ENCODE measurements at regions not wholly inside any gene's neighbourhood (a gene's known extent, or its start where the extent isn't known, plus 50 kb on each side); places are given as distances from the start of the nearest gene placed in this dataset.

GRCh38 chr10:29798921-29799690 lies 164.3 kb upstream of the SVIL start:
- Histone ChIP-seq H2AFZ (ENCODE audit: low read depth, low read length) (no peak overlapping the region), H3K4me3 (replicated peaks in 1 of 3; ENCODE audit: insufficient read depth in 1 of 3, low read depth in 1 of 3, low read length in 3 of 3) (no peak overlapping the region), H3K9me3 (replicated peaks; ENCODE audit: control insufficient read depth, insufficient read depth, low read length) (no peaks in the 10 kb centered on the region), H3K36me3 (ENCODE audit: control insufficient read depth in 2 of 2, extremely low read depth in 1 of 2, insufficient read depth in 2 of 2, low read length in 2 of 2) (no peaks in the 10 kb centered on the region), H4K20me1 (replicated peaks; ENCODE audit: control insufficient read depth, extremely low read depth, insufficient read depth, low read length) (no peaks in the 10 kb centered on the region), H3K79me2 (ENCODE audit: control insufficient read depth, insufficient read depth, low read length) (no peaks in the 10 kb centered on the region), H3K4me2 (ENCODE audit: insufficient read depth, low read length) (peak overlapping the region; percentile 1), H3K4me1 (ENCODE audit: control insufficient read depth, extremely low read depth, insufficient read depth, low read length) (peaks cover 51% of the 10 kb centered on the region), H3K27me3 (ENCODE audit: control insufficient read depth in 2 of 2, insufficient read depth in 2 of 2, low read length in 2 of 2) (no peaks in the 10 kb centered on the region), H3K27ac (ENCODE audit: insufficient read depth, low read depth, low read length) (peak overlapping the region; percentile 10), H3K9ac (replicated peaks; ENCODE audit: extremely low read depth, insufficient read depth, low read length) (no peak overlapping the region), H3K9me1 (replicated peaks; ENCODE audit: control insufficient read depth, extremely low read depth, insufficient read depth, low read length) (no peaks in the 10 kb centered on the region)
- TF ChIP-seq JUN (IDR thresholded peaks at IDR 0.05; ENCODE audit: borderline replicate concordance, insufficient read depth, insufficient read length, low read depth) (peak; percentile 15), GATA2 (IDR thresholded peaks at IDR 0.05; ENCODE audit: insufficient read depth, insufficient read length, low read depth, low read length) (no peak), CTCF (IDR thresholded peaks at IDR 0.05; ENCODE audit: extremely low read depth in 1 of 2, insufficient read depth in 1 of 2, low read depth in 1 of 2, low read length in 2 of 2) (no peak), FOS (IDR thresholded peaks at IDR 0.05; ENCODE audit: borderline replicate concordance, insufficient read depth, low read length) (peak; percentile 31), EZH2 (IDR thresholded peaks at IDR 0.05; ENCODE audit: borderline replicate concordance, low read depth, low read length, severe bottlenecking) (no peak), POLR2A (IDR thresholded peaks at IDR 0.05; ENCODE audit: low read depth, low read length) (no peak), POLR2AphosphoS5 (IDR thresholded peaks at IDR 0.05; ENCODE audit: insufficient read depth, low read depth, low read length) (no peak)
- POLR2A ChIA-PET = interaction anchor here (0.6 to 1.6 kb wide), 3 partner anchors 55 to 228 kb away, joined by 3 read pairs; no protein-coding TSS in a partner anchor
- CTCF ChIA-PET = interaction anchor here (0.7 to 1.1 kb wide), 3 partner anchors 15 to 63 kb away, joined by 3 to 5 read pairs (median 3); no protein-coding TSS in a partner anchor
- dilution Hi-C loops (cut with MboI; ENCODE audit: extremely low pct_ligation_motif_present, low sequenced_read_pairs) = no loop called here
- no TSS peak for BruUV-seq (replicated peaks)
- FAIRE-seq (no peak), DNase-seq (ENCODE audit: low read depth, low spot score) (peak; percentile 88)
- intact Hi-C loops (cut with micrococcal nuclease) = loop anchor here (1.0 kb wide), 1 partner anchor 15 kb away; no protein-coding TSS in a partner anchor

Measured in endothelial cell of umbilical vein (primary cell).